Esophagus squamous epithelium (tissue), 4 donors: ENCODE measurements at regions not wholly inside any gene's neighbourhood (a gene's known extent, or its start where the extent isn't known, plus 50 kb on each side); places are given as distances from the start of the nearest gene placed in this dataset.

ENCODE experiments used
- POLR2A ChIP-seq, 4 donors: fragments of 450-650 bp; IDR thresholded peaks; one replicate each; pipeline ENCODE4 v1.6.1; 2017; ENCODE audit warnings: antibody characterized with exemption in 4 of 4, mild to moderate bottlenecking in 4 of 4, moderate library complexity in 3 of 4
- TF ChIP-seq, protein P1 (sequence below), 6 experiments: fragments of 450-650 bp in 4 of 6; fragments of 200-600 bp in 2 of 6; sonication (generic) in 2 of 6; IDR thresholded peaks; one replicate each; pipeline ENCODE4 v1.5.1; 2016 to 2019; ENCODE audit warnings: antibody characterized with exemption in 6 of 6, mild to moderate bottlenecking in 4 of 6, moderate library complexity in 4 of 6

DNA sequence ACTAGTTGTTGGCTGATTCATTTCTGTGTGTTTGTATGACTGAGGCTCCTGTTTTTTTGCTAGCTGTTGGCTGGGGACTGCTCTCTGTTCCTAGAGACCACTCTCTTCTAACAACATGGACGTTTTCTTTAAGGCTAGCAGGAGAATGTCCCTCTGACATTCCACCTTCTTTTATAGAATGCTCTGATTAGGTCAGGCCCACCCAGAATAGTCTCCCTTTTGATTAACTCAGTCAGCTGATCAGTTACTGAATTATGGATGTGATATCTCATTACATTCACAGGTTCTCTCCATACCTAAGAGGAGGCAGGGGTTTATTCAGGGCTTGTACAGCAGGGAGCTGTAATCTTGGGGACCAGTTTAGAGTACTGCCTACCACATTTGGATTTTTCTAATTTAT, 175.6 kb upstream of the RHOBTB1 start:
- TF ChIP-seq, protein P1, sequence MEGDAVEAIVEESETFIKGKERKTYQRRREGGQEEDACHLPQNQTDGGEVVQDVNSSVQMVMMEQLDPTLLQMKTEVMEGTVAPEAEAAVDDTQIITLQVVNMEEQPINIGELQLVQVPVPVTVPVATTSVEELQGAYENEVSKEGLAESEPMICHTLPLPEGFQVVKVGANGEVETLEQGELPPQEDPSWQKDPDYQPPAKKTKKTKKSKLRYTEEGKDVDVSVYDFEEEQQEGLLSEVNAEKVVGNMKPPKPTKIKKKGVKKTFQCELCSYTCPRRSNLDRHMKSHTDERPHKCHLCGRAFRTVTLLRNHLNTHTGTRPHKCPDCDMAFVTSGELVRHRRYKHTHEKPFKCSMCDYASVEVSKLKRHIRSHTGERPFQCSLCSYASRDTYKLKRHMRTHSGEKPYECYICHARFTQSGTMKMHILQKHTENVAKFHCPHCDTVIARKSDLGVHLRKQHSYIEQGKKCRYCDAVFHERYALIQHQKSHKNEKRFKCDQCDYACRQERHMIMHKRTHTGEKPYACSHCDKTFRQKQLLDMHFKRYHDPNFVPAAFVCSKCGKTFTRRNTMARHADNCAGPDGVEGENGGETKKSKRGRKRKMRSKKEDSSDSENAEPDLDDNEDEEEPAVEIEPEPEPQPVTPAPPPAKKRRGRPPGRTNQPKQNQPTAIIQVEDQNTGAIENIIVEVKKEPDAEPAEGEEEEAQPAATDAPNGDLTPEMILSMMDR (IDR thresholded peaks at IDR 0.05) = no peak
- TF ChIP-seq POLR2A (IDR thresholded peaks at IDR 0.05) = no peak
